Fibroblast of lung (primary cell): ENCODE measurements at regions not wholly inside any gene's neighbourhood (a gene's known extent, or its start where the extent isn't known, plus 50 kb on each side); places are given as distances from the start of the nearest gene placed in this dataset.

Experiments used
- CTCF ChIP-seq, 2 donors: IDR thresholded peaks in 1 of 2; conservative IDR thresholded peaks in 1 of 2; 1 replicate in 1 of 2; 2 replicates in 1 of 2; pipeline ENCODE4 v1.5.1; 2011 to 2012; ENCODE audit warnings: low read length in 2 of 2, control low read depth in 1 of 2, inconsistent platforms in 1 of 2, low read depth in 1 of 2, mild to moderate bottlenecking in 1 of 2
- EZH2 ChIP-seq: IDR thresholded peaks from 2 replicates; pipeline ENCODE4 v1.5.1; 2012; ENCODE audit warnings: low read length, control low read depth, mild to moderate bottlenecking; ENCODE audit errors: missing control alignments

- TF ChIP-seq CTCF (conservative IDR thresholded peaks at IDR 0.05 in 1 of 2, IDR thresholded peaks at IDR 0.05 in 1 of 2; ENCODE audit: low read depth in 1 of 2, low read length in 2 of 2) (no peak), EZH2 (no peak)
Observed at GRCh38 chrX:113289503-113289902, 448.9 kb upstream of the AMOT start.
